ENCODE measurements at regions not wholly inside any gene's neighbourhood (a gene's known extent, or its start where the extent isn't known, plus 50 kb on each side); places are given as distances from the start of the nearest gene placed in this dataset.

GRCh38 chr2:158902005-158902398, 66.4 kb upstream of the TANC1 start (continued):
- TF ChIP-seq MAFK (IDR thresholded peaks at IDR 0.05; ENCODE audit: low read depth, low read length), result no peak
- TF ChIP-seq CTBP2 (IDR thresholded peaks at IDR 0.05; ENCODE audit: borderline replicate concordance, insufficient read depth, insufficient read length, low read length), result no peak
- no peak for TF ChIP-seq KDM1A (IDR thresholded peaks at IDR 0.05; ENCODE audit: borderline replicate concordance, low read length)
- TF ChIP-seq POLR2A (IDR thresholded peaks at IDR 0.05; ENCODE audit: control extremely low read depth in 1 of 2, low read depth in 2 of 2, low read length in 2 of 2), result no peak
- no peak for TF ChIP-seq PHF8 (conservative IDR thresholded peaks at IDR 0.05; ENCODE audit: low read depth, low read length)
- no peak for TF ChIP-seq SRF (IDR thresholded peaks at IDR 0.05; ENCODE audit: low read depth, low read length)
- TF ChIP-seq SIN3A (conservative IDR thresholded peaks at IDR 0.05 in 1 of 2, IDR thresholded peaks at IDR 0.05 in 1 of 2; ENCODE audit: low read depth in 1 of 2, low read length in 2 of 2), result no peak
